IMR-90 (cell line): ENCODE measurements at regions not wholly inside any gene's neighbourhood (a gene's known extent, or its start where the extent isn't known, plus 50 kb on each side); places are given as distances from the start of the nearest gene placed in this dataset.

ENCODE experiments used
- ATAC-seq: fragments of 200-7000 bp; cut with Tn5 transposase; 2 replicates; pipeline ENCODE4 v1.9.1; 2020; ENCODE audit warnings: low read depth, mild to moderate bottlenecking, moderate library complexity
- BruUV-seq: library from RNA; stranded (reverse); fragments of 400-500 nt; replicated peaks from 2 replicates; lab custom pipeline; 2021; lab: Mats Ljungman, UMichigan
- CTCF ChIA-PET: fragments of 300-600 bp; formaldehyde crosslinking; extraction: SDS; loops from one replicate; lab custom pipeline; 2021; ENCODE audit warnings: antibody characterized with exemption; lab: Yijun Ruan, JAX
- POLR2A ChIA-PET: fragments of 300-600 bp; sonication (Branson Sonifier 250); formaldehyde crosslinking; loops from one replicate; lab custom pipeline; 2022; ENCODE audit warnings: antibody characterized with exemption; ENCODE audit not compliant: unreplicated experiment; lab: Charles Lee
- DNase-seq: peaks from one replicate; pipeline ENCODE4 v3.0.0; 2013
- H2AFZ ChIP-seq: replicated peaks from 2 replicates; pipeline ENCODE3; 2013; ENCODE audit warnings: low read length, mild to moderate bottlenecking; ENCODE audit not compliant: poor library complexity
- H2AK5ac ChIP-seq: 2 replicates; pipeline ENCODE4 v1.6.1; 2013; ENCODE audit warnings: low read depth, low read length, inconsistent platforms
- H2AK9ac ChIP-seq: replicated peaks from 2 replicates; pipeline ENCODE3; 2013; ENCODE audit warnings: mild to moderate bottlenecking, low read depth, low read length, moderate library complexity; ENCODE audit not compliant: poor library complexity
- H2BK120ac ChIP-seq: 2 replicates; pipeline ENCODE4 v1.6.1; 2013; ENCODE audit warnings: low read depth, low read length, inconsistent platforms
- H2BK15ac ChIP-seq: 3 replicates; pipeline ENCODE4 v1.6.1; 2013; ENCODE audit warnings: low read depth, low read length, inconsistent platforms
- H2BK20ac ChIP-seq: 2 replicates; pipeline ENCODE4 v1.6.1; 2013; ENCODE audit warnings: low read depth, mild to moderate bottlenecking, inconsistent platforms, low read length, moderate library complexity
- H2BK5ac ChIP-seq: 2 replicates; pipeline ENCODE4 v1.6.1; 2013; ENCODE audit warnings: mild to moderate bottlenecking, low read depth, low read length, inconsistent platforms; ENCODE audit not compliant: poor library complexity, severe bottlenecking
- H3K14ac ChIP-seq: replicated peaks from 2 replicates; pipeline ENCODE4 v1.6.1; 2013; ENCODE audit warnings: low read depth, low read length, inconsistent platforms
- H3K18ac ChIP-seq: 2 replicates; pipeline ENCODE4 v1.6.1; 2013; ENCODE audit warnings: low read depth, low read length, control low read depth
- H3K23ac ChIP-seq: 2 replicates; pipeline ENCODE4 v1.6.1; 2013; ENCODE audit warnings: low read depth, low read length, inconsistent platforms
- H3K27ac ChIP-seq: 2 replicates; pipeline ENCODE4 v1.5.1; 2013; ENCODE audit warnings: mild to moderate bottlenecking, control low read depth, low read length; ENCODE audit not compliant: insufficient read depth
- H3K27me3 ChIP-seq: 2 replicates; pipeline ENCODE4 v1.6.1; 2013; ENCODE audit warnings: low read length; ENCODE audit not compliant: control insufficient read depth, insufficient read depth
- H3K36me3 ChIP-seq: 2 replicates; pipeline ENCODE4 v1.6.1; 2013; ENCODE audit warnings: low read length, mixed read lengths; ENCODE audit not compliant: control insufficient read depth, insufficient read depth
- H3K4ac ChIP-seq: 2 replicates; pipeline ENCODE4 v1.6.1; 2013; ENCODE audit warnings: low read depth, low read length, inconsistent platforms
- H3K4me1 ChIP-seq: 2 replicates; pipeline ENCODE4 v1.6.1; 2013; ENCODE audit warnings: low read length, mixed read lengths; ENCODE audit not compliant: control insufficient read depth, insufficient read depth
- H3K4me2 ChIP-seq: 2 replicates; pipeline ENCODE4 v1.6.1; 2013; ENCODE audit warnings: low read depth, mild to moderate bottlenecking, control low read depth, low read length, moderate library complexity
- H3K4me3 ChIP-seq: 2 replicates; pipeline ENCODE4 v1.5.1; 2013; ENCODE audit warnings: low read depth, mild to moderate bottlenecking, control low read depth, low read length, moderate library complexity; ENCODE audit not compliant: insufficient read depth
- H3K56ac ChIP-seq: 2 replicates; pipeline ENCODE4 v1.6.1; 2013; ENCODE audit warnings: low read length, inconsistent platforms; ENCODE audit not compliant: insufficient read depth; ENCODE audit errors: extremely low read depth
- H3K79me1 ChIP-seq, 2 experiments: 2 replicates each; pipeline ENCODE4 v1.6.1; 2013; ENCODE audit warnings: low read length in 2 of 2, inconsistent platforms in 1 of 2, low read depth in 1 of 2
- H3K9ac ChIP-seq: 2 replicates; pipeline ENCODE4 v1.6.1; 2013; ENCODE audit warnings: low read depth, low read length, control low read depth
- H3K9me1 ChIP-seq: 2 replicates; pipeline ENCODE4 v1.6.1; 2013; ENCODE audit warnings: low read length, inconsistent platforms; ENCODE audit not compliant: insufficient read depth
- H3K9me3 ChIP-seq: 2 replicates; pipeline ENCODE4 v1.6.1; 2013; ENCODE audit warnings: low read length; ENCODE audit not compliant: control insufficient read depth, insufficient read depth
- H4K20me1 ChIP-seq: 2 replicates; pipeline ENCODE4 v1.6.1; 2013; ENCODE audit warnings: low read length, inconsistent platforms; ENCODE audit not compliant: insufficient read depth
- H4K5ac ChIP-seq: 2 replicates; pipeline ENCODE4 v1.6.1; 2013; ENCODE audit warnings: mild to moderate bottlenecking, low read depth, low read length, control low read depth
- H4K8ac ChIP-seq, 2 experiments: 2 replicates each; pipeline ENCODE4 v1.6.1; 2013; ENCODE audit warnings: low read depth in 2 of 2, low read length in 2 of 2, control low read depth in 1 of 2, inconsistent platforms in 1 of 2
- H4K91ac ChIP-seq: 2 replicates; pipeline ENCODE4 v1.6.1; 2013; ENCODE audit warnings: low read depth, low read length, inconsistent platforms; ENCODE audit not compliant: insufficient read depth
- MAZ ChIP-seq: IDR thresholded peaks from 2 replicates; pipeline ENCODE4 v1.6.1; 2012; ENCODE audit warnings: low read depth, mild to moderate bottlenecking, low read length, improper control_type of control experiment, moderate library complexity, borderline replicate concordance
- SMC3 ChIP-seq: fragments of 150-350 bp; IDR thresholded peaks from 2 replicates; pipeline ENCODE4 v1.6.1; 2016; ENCODE audit warnings: low read depth, mild to moderate bottlenecking, antibody characterized with exemption, low read length, moderate library complexity
- WGBS, 2 experiments: methylation state at CpG; one replicate each; pipeline versions ENCODE4 v1.1.5 to v1.1.7; 2013; ENCODE audit warnings: missing lambda C conversion rate in 2 of 2; ENCODE audit not compliant: insufficient read length in 1 of 2; ENCODE audit errors: extremely low coverage in 2 of 2; 5-methylcytosine and 5-hydroxymethylcytosine counted together
- dilution Hi-C: fragments of 300-500 bp; cut with HindIII; formaldehyde crosslinking; loops from one replicate; pipeline ENCODE4 v1.14.3; 2018; ENCODE audit warnings: low sequenced_read_pairs; ENCODE audit not compliant: unreplicated experiment
- in situ Hi-C: fragments of 300-500 bp; cut with MboI; formaldehyde crosslinking; loops from 3 replicates; pipeline ENCODE4 v1.14.3; 2019; ENCODE audit warnings: low sequenced_read_pairs, inconsistent platforms, mixed read lengths
- intact Hi-C: fragments of 100-400 bp; cut with micrococcal nuclease; formaldehyde crosslinking; loops from 2 replicates; pipeline ENCODE4 v1.10.0; 2022

GRCh38 chr10:21257191-21257590, 268.3 kb downstream of the SKIDA1 start:
- Histone ChIP-seq H2BK5ac (no peak overlapping the region), H2BK15ac (no peak overlapping the region), H3K4me2 (no peak overlapping the region), H3K14ac (no peak overlapping the region), H2BK120ac (no peak overlapping the region), H4K5ac (no peak overlapping the region), H3K4ac (no peak overlapping the region), H4K20me1 (no peaks in the 10 kb centered on the region), H2AFZ (no peak overlapping the region), H2AK9ac (no peak overlapping the region), H4K91ac (no peak overlapping the region), H3K27ac (no peak overlapping the region), H3K27me3 (peaks cover under 1% of the 10 kb centered on the region; the same call in 1 of the 2 replicates), H3K4me1 (no peaks in the 10 kb centered on the region), H3K18ac (no peak overlapping the region), H2BK20ac (no peak overlapping the region), H3K79me1 (no peaks in the 10 kb centered on the region), H2AK5ac (no peak overlapping the region), H3K23ac (no peak overlapping the region), H3K36me3 (no peaks in the 10 kb centered on the region), H3K4me3 (no peak overlapping the region), H3K9ac (no peak overlapping the region), H3K9me1 (no peaks in the 10 kb centered on the region), H4K8ac (no peak overlapping the region), H3K56ac (no peak overlapping the region), H3K9me3 (no peaks in the 10 kb centered on the region)
- DNase-seq: no peak
- TF ChIP-seq SMC3 (no peak), MAZ (no peak)
- in situ Hi-C loops (loop anchor here (10.0 kb wide), 1 partner anchor 392 kb away; no protein-coding TSS in a partner anchor), dilution Hi-C loops (no loop called here), intact Hi-C loops (no loop called here)
- no TSS peak for BruUV-seq
- ChIA-PET CTCF (no interaction called here), POLR2A (no interaction called here)
- WGBS, 2 experiments: no CpG with 5 or more reads among the region's 2 CpGs
- no peak for ATAC-seq
